ENCODE measurements at regions not wholly inside any gene's neighbourhood (a gene's known extent, or its start where the extent isn't known, plus 50 kb on each side); places are given as distances from the start of the nearest gene placed in this dataset.

- TF ChIP-seq GATA3 (IDR thresholded peaks at IDR 0.05; ENCODE audit: low read depth, low read length) (no peak), GATA2 (IDR thresholded peaks at IDR 0.05; ENCODE audit: low read depth, low read length) (no peak)
Measured at GRCh38 chr2:196498962-196499361, 140.6 kb upstream of the CCDC150 start.

Data from SH-SY5Y (cell line).